Tibial nerve (tissue), 4 donors: ENCODE measurements at regions not wholly inside any gene's neighbourhood (a gene's known extent, or its start where the extent isn't known, plus 50 kb on each side); places are given as distances from the start of the nearest gene placed in this dataset.

Experiments
- DNase-seq, 2 donors: peaks; one replicate each; pipeline ENCODE4 v3.0.0-alpha.2; 2019; ENCODE audit warnings: low spot score in 2 of 2
- H3K27ac ChIP-seq, 4 donors: fragments of 200-600 bp; sonication (generic) in 3 of 4; one replicate each; pipeline ENCODE4 v1.5.1; 2017 to 2019; ENCODE audit warnings: mild to moderate bottlenecking in 1 of 4
- H3K27me3 ChIP-seq, 2 donors: fragments of 200-600 bp; sonication (generic) in 1 of 2; one replicate each; pipeline versions ENCODE4 v1.5.1 to v1.6.0; 2017 to 2019
- H3K36me3 ChIP-seq, 3 donors: fragments of 200-600 bp; sonication (generic); one replicate each; pipeline ENCODE4 v1.5.1; 2018 to 2019
- H3K4me1 ChIP-seq, 4 donors: fragments of 200-600 bp; sonication (generic) in 3 of 4; one replicate each; pipeline ENCODE4 v1.5.1; 2017 to 2019
- H3K4me3 ChIP-seq, 4 donors: fragments of 200-600 bp; sonication (generic) in 3 of 4; one replicate each; pipeline ENCODE4 v1.5.1; 2017 to 2019; ENCODE audit warnings: mild to moderate bottlenecking in 1 of 4, moderate library complexity in 1 of 4
- H3K9me3 ChIP-seq, 4 donors: fragments of 200-600 bp; sonication (generic) in 3 of 4; one replicate each; pipeline ENCODE4 v1.5.1; 2017 to 2019
- EP300 ChIP-seq, 2 donors: sonication (generic); formaldehyde crosslinking; IDR thresholded peaks; one replicate each; pipeline ENCODE4 v1.6.1; 2017; ENCODE audit warnings: antibody characterized with exemption in 2 of 2, mild to moderate bottlenecking in 1 of 2
- POLR2A ChIP-seq, 2 donors: fragments of 450-650 bp; IDR thresholded peaks; one replicate each; pipeline ENCODE4 v1.6.1; 2017; ENCODE audit warnings: antibody characterized with exemption in 2 of 2, mild to moderate bottlenecking in 2 of 2, moderate library complexity in 2 of 2
- WGBS, 2 donors: methylation state at CpG; one replicate each; pipeline ENCODE4 v1.1.5; 2018; 5-methylcytosine and 5-hydroxymethylcytosine counted together
- TF ChIP-seq, protein P1 (sequence below), 5 experiments: fragments of 200-600 bp in 3 of 5; fragments of 450-650 bp in 2 of 5; sonication (generic) in 3 of 5; IDR thresholded peaks; one replicate each; pipeline ENCODE4 v1.5.1; 2016 to 2019; ENCODE audit warnings: antibody characterized with exemption in 5 of 5, mild to moderate bottlenecking in 3 of 5, moderate library complexity in 2 of 5

DNA sequence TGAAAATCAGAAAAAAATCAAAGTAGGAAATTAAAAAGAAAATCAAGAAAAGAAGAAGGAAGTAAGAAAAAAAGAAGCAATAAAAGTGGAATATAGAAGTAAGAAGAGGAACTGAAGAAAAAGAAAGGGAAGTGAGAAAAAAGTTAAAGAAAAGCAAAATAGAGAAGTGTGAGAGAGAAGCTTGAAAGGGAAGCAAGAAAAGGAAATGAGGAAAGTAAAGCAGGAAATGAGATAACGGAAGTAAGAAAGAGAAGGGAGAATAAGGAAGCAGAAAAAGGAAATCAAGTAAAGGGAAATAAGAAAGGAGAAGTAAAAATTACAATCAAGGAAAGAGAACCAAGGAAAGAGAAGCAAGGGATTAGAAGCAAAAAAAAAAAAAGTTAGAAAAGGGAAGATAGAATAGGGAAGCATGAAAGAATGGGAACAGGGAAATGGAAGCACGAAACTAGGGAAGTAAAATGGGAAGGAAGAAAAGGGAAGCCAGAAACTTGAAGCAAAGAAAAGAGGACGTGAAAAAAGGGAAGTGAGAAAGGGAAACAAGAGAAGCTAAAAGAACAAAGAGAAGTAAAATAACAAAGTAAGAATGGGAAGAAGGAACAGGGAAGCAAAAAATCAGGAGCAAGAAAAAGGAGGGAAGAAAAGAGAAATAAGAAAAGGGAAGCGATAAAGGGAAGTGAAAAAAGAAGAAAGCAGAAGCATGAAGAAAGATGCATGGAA, 243.3 kb upstream of the NCKAP5 start:
- H3K4me3 ChIP-seq = no peak overlapping the region
- H3K27ac ChIP-seq = no peak overlapping the region
- H3K36me3 ChIP-seq = no peaks in the 10 kb centered on the region
- no peaks in the 10 kb centered on the region for H3K4me1 ChIP-seq
- TF ChIP-seq EP300 (IDR thresholded peaks at IDR 0.05) = no peak
- no peaks in the 10 kb centered on the region for H3K9me3 ChIP-seq
- 72 to 80% methylated on average over 4 of the region's 4 CpGs for WGBS, 2 donors
- no peak for DNase-seq
- H3K27me3 ChIP-seq = no peaks in the 10 kb centered on the region

- 91 to 92% methylated on average over 4 of the region's 4 CpGs for WGBS, 2 donors
- H3K9me3 ChIP-seq = no peaks in the 10 kb centered on the region
- TF ChIP-seq EP300 (IDR thresholded peaks at IDR 0.05) (no peak), POLR2A (IDR thresholded peaks at IDR 0.05) (no peak)
- TF ChIP-seq, protein P1, sequence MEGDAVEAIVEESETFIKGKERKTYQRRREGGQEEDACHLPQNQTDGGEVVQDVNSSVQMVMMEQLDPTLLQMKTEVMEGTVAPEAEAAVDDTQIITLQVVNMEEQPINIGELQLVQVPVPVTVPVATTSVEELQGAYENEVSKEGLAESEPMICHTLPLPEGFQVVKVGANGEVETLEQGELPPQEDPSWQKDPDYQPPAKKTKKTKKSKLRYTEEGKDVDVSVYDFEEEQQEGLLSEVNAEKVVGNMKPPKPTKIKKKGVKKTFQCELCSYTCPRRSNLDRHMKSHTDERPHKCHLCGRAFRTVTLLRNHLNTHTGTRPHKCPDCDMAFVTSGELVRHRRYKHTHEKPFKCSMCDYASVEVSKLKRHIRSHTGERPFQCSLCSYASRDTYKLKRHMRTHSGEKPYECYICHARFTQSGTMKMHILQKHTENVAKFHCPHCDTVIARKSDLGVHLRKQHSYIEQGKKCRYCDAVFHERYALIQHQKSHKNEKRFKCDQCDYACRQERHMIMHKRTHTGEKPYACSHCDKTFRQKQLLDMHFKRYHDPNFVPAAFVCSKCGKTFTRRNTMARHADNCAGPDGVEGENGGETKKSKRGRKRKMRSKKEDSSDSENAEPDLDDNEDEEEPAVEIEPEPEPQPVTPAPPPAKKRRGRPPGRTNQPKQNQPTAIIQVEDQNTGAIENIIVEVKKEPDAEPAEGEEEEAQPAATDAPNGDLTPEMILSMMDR (IDR thresholded peaks at IDR 0.05) = no peak
Observed at GRCh38 chr2:133812826-133813617, 244.8 kb upstream of the NCKAP5 start.

GRCh38 chr2:133814890-133815289, 246.6 kb upstream of the NCKAP5 start:
- Histone ChIP-seq H3K9me3 (no peaks in the 10 kb centered on the region), H3K4me1 (peaks cover 0 to 5% (median 0%) of the 10 kb centered on the region in 4 donors), H3K36me3 (no peaks in the 10 kb centered on the region), H3K4me3 (no peak overlapping the region), H3K27me3 (no peaks in the 10 kb centered on the region), H3K27ac (no peak overlapping the region)
- TF ChIP-seq EP300 (IDR thresholded peaks at IDR 0.05) (no peak), POLR2A (IDR thresholded peaks at IDR 0.05) (no peak)
- TF ChIP-seq, protein P1 (IDR thresholded peaks at IDR 0.05) = no peak
- WGBS, 2 donors = 64 to 65% methylated on average over 4 of the region's 4 CpGs
- DNase-seq = no peak

More at GRCh38 chr2:133812826-133813617, 244.8 kb upstream of the NCKAP5 start:
- Histone ChIP-seq H3K4me3 (no peak overlapping the region), H3K27ac (no peak overlapping the region), H3K36me3 (no peaks in the 10 kb centered on the region), H3K4me1 (peaks cover 0 to 1% (median 0%) of the 10 kb centered on the region in 4 donors), H3K27me3 (no peaks in the 10 kb centered on the region)
- no peak for DNase-seq

GRCh38 chr2:133816037-133816436, 247.8 kb upstream of the NCKAP5 start:
- Histone ChIP-seq H3K4me3 (no peak overlapping the region), H3K9me3 (no peaks in the 10 kb centered on the region), H3K36me3 (no peaks in the 10 kb centered on the region), H3K27ac (no peak overlapping the region), H3K4me1 (peaks cover 0 to 6% (median 0%) of the 10 kb centered on the region in 4 donors), H3K27me3 (no peaks in the 10 kb centered on the region)
- TF ChIP-seq, protein P1 (IDR thresholded peaks at IDR 0.05) = no peak
- TF ChIP-seq POLR2A (IDR thresholded peaks at IDR 0.05) = no peak
- no peak for TF ChIP-seq EP300 (IDR thresholded peaks at IDR 0.05)
- no peak for DNase-seq
- WGBS, 2 donors = 78 to 81% methylated on average over 3 of the region's 3 CpGs

DNA sequence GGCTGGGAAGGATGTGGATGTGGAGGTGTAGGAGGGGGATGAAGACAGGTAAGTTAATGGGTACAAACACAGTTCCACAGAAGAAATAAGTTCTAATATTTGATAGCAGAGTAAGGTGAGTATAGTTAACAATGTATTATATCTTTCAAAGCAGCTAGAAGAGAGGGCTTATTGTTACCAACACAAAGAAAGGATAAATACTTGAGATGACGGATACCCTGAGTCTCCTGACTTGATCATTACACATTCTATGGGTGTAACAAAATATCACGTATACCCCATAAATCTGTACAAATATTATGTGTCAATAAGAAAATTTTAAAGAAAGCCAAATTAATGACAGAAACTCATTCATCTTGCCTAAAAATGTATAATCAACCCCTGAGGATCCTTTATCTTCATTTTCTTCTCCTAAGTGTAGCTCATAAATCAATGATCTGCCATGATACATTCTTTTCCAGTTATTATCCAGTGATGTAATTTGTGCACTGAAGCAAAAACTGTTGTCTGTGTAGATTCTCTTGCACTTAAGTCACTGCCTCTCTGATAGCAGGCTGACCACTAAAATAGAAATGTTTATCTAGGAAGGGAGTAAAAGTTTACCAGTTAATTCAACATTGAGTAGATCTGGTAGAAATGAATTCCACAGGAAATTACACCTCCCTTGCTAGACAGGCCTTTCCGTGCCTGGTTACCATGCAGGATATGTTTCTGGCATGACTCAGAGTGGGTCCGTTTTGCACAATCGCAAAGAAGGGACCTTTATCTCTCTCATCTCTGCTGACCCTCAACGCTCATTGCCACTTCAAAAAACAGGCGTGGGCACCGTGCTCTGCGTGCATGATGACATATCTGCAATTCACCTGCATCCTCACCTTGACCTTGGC, 249.7 kb upstream of the NCKAP5 start:
- DNase-seq = no peak
- WGBS, 2 donors = 26 to 35% methylated on average over 9 of the region's 9 CpGs
- Histone ChIP-seq H3K27me3 (no peaks in the 10 kb centered on the region), H3K4me1 (peaks cover 0 to 19% (median 0%) of the 10 kb centered on the region in 4 donors), H3K27ac (no peak overlapping the region), H3K9me3 (no peaks in the 10 kb centered on the region), H3K36me3 (no peaks in the 10 kb centered on the region), H3K4me3 (no peak overlapping the region)
- TF ChIP-seq POLR2A (IDR thresholded peaks at IDR 0.05) (no peak), EP300 (IDR thresholded peaks at IDR 0.05) (no peak)
- TF ChIP-seq, protein P1 (IDR thresholded peaks at IDR 0.05) = no peak
